ENCODE measurements at regions not wholly inside any gene's neighbourhood (a gene's known extent, or its start where the extent isn't known, plus 50 kb on each side); places are given as distances from the start of the nearest gene placed in this dataset.

DNA sequence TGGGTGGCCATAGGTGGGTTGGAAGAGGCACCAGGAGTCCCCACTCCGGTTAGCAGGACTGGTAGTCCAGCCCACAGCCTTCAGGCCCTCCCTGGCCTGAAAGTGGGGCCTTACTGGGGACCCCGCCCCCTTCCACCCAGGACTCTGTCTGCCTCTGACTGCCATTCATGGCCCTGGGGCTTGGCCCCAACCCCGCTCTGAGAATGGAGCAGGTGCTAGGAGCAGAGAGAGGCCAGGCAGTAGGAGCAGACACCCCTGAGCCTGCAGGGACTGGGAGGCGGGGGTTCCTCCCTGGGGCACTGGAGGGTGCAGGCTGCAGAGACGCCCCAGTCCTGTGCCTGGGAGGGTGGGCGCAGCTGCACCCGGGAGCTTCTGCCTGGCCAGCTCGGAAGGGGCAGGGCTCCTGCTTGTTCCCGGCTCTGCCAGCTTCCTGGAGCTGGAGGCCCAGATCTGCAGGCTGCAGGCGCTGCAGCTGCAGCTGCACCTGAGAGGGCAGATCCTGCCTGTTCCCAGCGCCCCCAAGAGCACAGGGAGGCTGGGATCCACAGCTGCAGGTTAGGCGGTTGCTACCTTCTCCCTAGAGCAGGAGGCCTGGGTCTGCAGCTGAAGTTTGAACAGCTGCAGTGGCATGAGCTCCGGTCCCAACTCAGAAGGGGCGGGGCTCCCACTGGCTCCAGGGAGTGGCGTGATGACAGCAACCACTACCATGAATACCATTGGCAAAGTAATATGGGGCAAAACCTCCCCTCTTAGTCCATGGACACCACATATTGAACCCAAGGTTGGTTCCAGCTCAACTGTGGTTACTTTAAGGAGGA lies 194.7 kb downstream of the SQOR start (continued):
- TF ChIP-seq FOXK2 (IDR thresholded peaks at IDR 0.05) = no peak
- TF ChIP-seq HDAC2 (IDR thresholded peaks at IDR 0.05) = no peak
- no peak for TF ChIP-seq CREM (IDR thresholded peaks at IDR 0.05; ENCODE audit: low read depth)
- TF ChIP-seq EP300 (IDR thresholded peaks at IDR 0.05; ENCODE audit: borderline replicate concordance in 1 of 2, control insufficient read depth in 1 of 2, low read depth in 2 of 2, low read length in 2 of 2) = no peak
- no peak for TF ChIP-seq ZNF217 (IDR thresholded peaks at IDR 0.05)

DNA sequence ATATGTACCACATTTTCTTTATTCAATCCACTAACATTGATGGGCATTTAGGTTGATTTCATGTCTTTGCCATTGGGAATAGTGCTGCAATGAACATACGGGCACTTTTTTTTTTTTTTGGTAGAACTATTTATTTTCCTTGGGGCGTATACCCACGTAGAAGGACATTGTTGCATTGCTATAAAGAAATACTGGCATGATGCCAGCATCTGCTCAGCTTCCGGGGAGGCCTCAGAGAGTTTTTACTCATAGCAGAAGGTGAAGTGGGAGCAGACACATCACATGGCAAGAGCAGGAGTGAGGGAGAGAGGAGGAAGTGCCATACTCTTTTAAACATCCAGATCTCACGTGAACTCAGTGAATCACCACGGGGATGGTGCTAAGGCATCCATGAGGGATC lies 197.0 kb downstream of the SQOR start:
- Histone ChIP-seq H3K9me3 (replicated peaks; ENCODE audit: control insufficient read depth, insufficient read depth, low read length) (no peaks in the 10 kb centered on the region), H3K27me3 (replicated peaks in 1 of 2; ENCODE audit: control insufficient read depth in 2 of 2, insufficient read depth in 2 of 2, low read length in 1 of 2) (no peaks in the 10 kb centered on the region), H3K4me3 (no peak overlapping the region), H4K20me1 (ENCODE audit: control insufficient read depth, insufficient read depth) (no peaks in the 10 kb centered on the region), H3K36me3 (ENCODE audit: control insufficient read depth in 2 of 2, insufficient read depth in 2 of 2, low read length in 1 of 2) (no peaks in the 10 kb centered on the region), H3K27ac (ENCODE audit: control insufficient read depth, insufficient read depth) (no peak overlapping the region), H3K4me2 (ENCODE audit: control insufficient read depth, insufficient read depth) (no peak overlapping the region), H3K4me1 (ENCODE audit: control insufficient read depth, insufficient read depth, low read length) (no peaks in the 10 kb centered on the region), H2AFZ (ENCODE audit: control insufficient read depth, low read depth, low read length) (no peak overlapping the region), H3K79me2 (ENCODE audit: control insufficient read depth, insufficient read depth, low read length) (no peaks in the 10 kb centered on the region), H3K9ac (ENCODE audit: control insufficient read depth, insufficient read depth, low read length) (no peak overlapping the region)
- ChIA-PET SMC1A (ENCODE audit: uncharacterized antibody, unreplicated experiment) (no interaction called here), POLR2A (no interaction called here), CTCF (no interaction called here), RAD21 (ENCODE audit: unreplicated experiment) (no interaction called here)
- no TSS peak for BruUV-seq (replicated peaks)
- FAIRE-seq (no peak), ATAC-seq (no peak), DNase-seq (ENCODE audit: low read depth, low spot score) (no peak)
- in situ Hi-C loops (cut with MboI) (no loop called here), intact Hi-C loops (cut with micrococcal nuclease; ENCODE audit: unreplicated experiment) (no loop called here)
- TF ChIP-seq CREB1 (IDR thresholded peaks at IDR 0.05; ENCODE audit: low read depth) (no peak), STAT1 (conservative IDR thresholded peaks at IDR 0.05) (no peak), YY1 (IDR thresholded peaks at IDR 0.05; ENCODE audit: low read depth, low read length) (no peak)
- WGBS (ENCODE audit: insufficient coverage, insufficient replicate concordance, low lambda C conversion rate, missing lambda C conversion rate) = 14% methylated on average over 6 of the region's 6 CpGs

All from GM12878 (cell line).